GM21423 (cell line): ENCODE measurements at regions not wholly inside any gene's neighbourhood (a gene's known extent, or its start where the extent isn't known, plus 50 kb on each side); places are given as distances from the start of the nearest gene placed in this dataset.

Source experiments
- ATAC-seq: cut with Tn5 transposase; IDR thresholded peaks from one replicate; pipeline ENCODE4 v1.9.1; 2021; ENCODE audit warnings: mild to moderate bottlenecking, moderate library complexity; ENCODE audit not compliant: unreplicated experiment

GRCh38 chr15:70314688-70315087, 217.0 kb upstream of the TLE3 start:
- ATAC-seq = no peak

- ATAC-seq = no peak
These were observed 216.3 kb upstream of the TLE3 start for GRCh38 chr15:70314018-70314354.

- no peak for ATAC-seq
These were observed 215.6 kb upstream of the TLE3 start for GRCh38 chr15:70313099-70314017.

- no peak for ATAC-seq
These were observed 214.1 kb upstream of the TLE3 start for GRCh38 chr15:70311821-70312220.

- ATAC-seq = no peak
These were observed 212.0 kb upstream of the TLE3 start for GRCh38 chr15:70309716-70310115.

GRCh38 chr15:70308735-70309434, 211.2 kb upstream of the TLE3 start:
- no peak for ATAC-seq

- peak; percentile 95 for ATAC-seq
These were observed 210.5 kb upstream of the TLE3 start for GRCh38 chr15:70308011-70308734.

- no peak for ATAC-seq
These were observed 208.9 kb upstream of the TLE3 start for GRCh38 chr15:70306582-70306981.

GRCh38 chr15:70306081-70306480, 208.4 kb upstream of the TLE3 start:
- ATAC-seq = no peak

GRCh38 chr15:70303981-70304380, 206.3 kb upstream of the TLE3 start:
- no peak for ATAC-seq

GRCh38 chr15:70302360-70302759, 204.6 kb upstream of the TLE3 start:
- no peak for ATAC-seq

- no peak for ATAC-seq
These were observed 203.7 kb upstream of the TLE3 start for GRCh38 chr15:70301396-70301795.

GRCh38 chr15:70299931-70300869, 202.5 kb upstream of the TLE3 start:
- peak; percentile 97 for ATAC-seq

GRCh38 chr15:70297465-70298058, 199.8 kb upstream of the TLE3 start:
- no peak for ATAC-seq

- no peak for ATAC-seq
These were observed 197.1 kb upstream of the TLE3 start for GRCh38 chr15:70294731-70295305.

GRCh38 chr15:70293591-70294470, 196.1 kb upstream of the TLE3 start:
- no peak for ATAC-seq

GRCh38 chr15:70293138-70293537, 195.4 kb upstream of the TLE3 start:
- no peak for ATAC-seq

GRCh38 chr15:70292076-70292760, 194.5 kb upstream of the TLE3 start:
- no peak for ATAC-seq
